ENCODE measurements at regions not wholly inside any gene's neighbourhood (a gene's known extent, or its start where the extent isn't known, plus 50 kb on each side); places are given as distances from the start of the nearest gene placed in this dataset.

- peak; percentile 13 for DNase-seq
Measured at GRCh38 chr6:170212956-170213636, 77.8 kb downstream of the DLL1 start.

- DNase-seq = peak; percentile 12
Measured at GRCh38 chr6:170212051-170212756, 78.7 kb downstream of the DLL1 start.

- peak; percentile 12 for DNase-seq
Measured at GRCh38 chr6:170211404-170212025, 79.4 kb downstream of the DLL1 start.

GRCh38 chr6:170210651-170211403 lies 80.1 kb downstream of the DLL1 start:
- DNase-seq = peak; percentile 1

- DNase-seq = peak; percentile 6
Measured at GRCh38 chr6:170210026-170210390, 80.9 kb downstream of the DLL1 start.

- DNase-seq = peak; percentile 11
Measured at GRCh38 chr6:170209354-170210025, 81.4 kb downstream of the DLL1 start.

GRCh38 chr6:170208651-170209353 lies 82.1 kb downstream of the DLL1 start:
- peak; percentile 9 for DNase-seq

GRCh38 chr6:170208182-170208601 lies 82.7 kb downstream of the DLL1 start:
- no peak for DNase-seq

GRCh38 chr6:170207586-170208181 lies 83.2 kb downstream of the DLL1 start:
- DNase-seq = peak; percentile 27

- DNase-seq = peak; percentile 32
Measured at GRCh38 chr6:170206851-170207431, 83.9 kb downstream of the DLL1 start.

GRCh38 chr6:170206317-170206621 lies 84.6 kb downstream of the DLL1 start:
- no peak for DNase-seq

GRCh38 chr6:170205534-170206316 lies 85.2 kb downstream of the DLL1 start:
- DNase-seq = no peak

GRCh38 chr6:170205126-170205525 lies 85.8 kb downstream of the DLL1 start:
- DNase-seq = no peak

- no peak for DNase-seq
Measured at GRCh38 chr6:170203212-170203611, 87.7 kb downstream of the DLL1 start.

- DNase-seq = no peak
Measured at GRCh38 chr6:170202416-170203135, 88.3 kb downstream of the DLL1 start.

- DNase-seq = no peak
Measured at GRCh38 chr6:170201361-170201760, 89.5 kb downstream of the DLL1 start.

GRCh38 chr6:170200458-170200891 lies 90.4 kb downstream of the DLL1 start:
- DNase-seq = no peak

- DNase-seq = no peak
Measured at GRCh38 chr6:170199716-170200115, 91.2 kb downstream of the DLL1 start.

- DNase-seq = no peak
Measured at GRCh38 chr6:170198298-170198697, 92.6 kb downstream of the DLL1 start.

GRCh38 chr6:170193326-170193821 lies 97.5 kb downstream of the DLL1 start:
- no peak for DNase-seq

Measured in left hindlimb (tissue), 1 donor.